NB4 (cell line): ENCODE measurements at regions not wholly inside any gene's neighbourhood (a gene's known extent, or its start where the extent isn't known, plus 50 kb on each side); places are given as distances from the start of the nearest gene placed in this dataset.

Source experiments
- CTCF ChIP-seq: IDR thresholded peaks from one replicate; pipeline ENCODE4 v1.5.1; 2012; ENCODE audit warnings: low read depth, low read length
- MAX ChIP-seq: IDR thresholded peaks from 2 replicates; pipeline ENCODE4 v1.6.1; 2011; ENCODE audit warnings: low read depth, low read length
- MYC ChIP-seq: IDR thresholded peaks from 2 replicates; pipeline ENCODE4 v1.6.1; 2011; ENCODE audit warnings: low read depth, low read length
- POLR2A ChIP-seq: IDR thresholded peaks from 2 replicates; pipeline ENCODE4 v1.6.1; 2011; ENCODE audit warnings: mild to moderate bottlenecking; ENCODE audit not compliant: insufficient read length; ENCODE audit errors: extremely low read depth

- TF ChIP-seq CTCF (no peak), POLR2A (no peak), MAX (no peak), MYC (no peak)
These were observed 569.1 kb downstream of the ANKRD7 start for GRCh38 chr7:118793582-118793981.
